ES-I3 (cell line): ENCODE measurements at regions not wholly inside any gene's neighbourhood (a gene's known extent, or its start where the extent isn't known, plus 50 kb on each side); places are given as distances from the start of the nearest gene placed in this dataset.

Source experiments
- H3K36me3 ChIP-seq: 2 replicates; pipeline ENCODE4 v1.6.1; 2013; ENCODE audit warnings: mild to moderate bottlenecking, low read length, control low read depth, moderate library complexity; ENCODE audit not compliant: insufficient read depth
- H3K4me1 ChIP-seq: 2 replicates; pipeline ENCODE4 v1.6.1; 2013; ENCODE audit warnings: mild to moderate bottlenecking, control low read depth, low read length; ENCODE audit not compliant: insufficient read depth
- H3K9ac ChIP-seq: 2 replicates; pipeline ENCODE4 v1.6.1; 2013; ENCODE audit warnings: low read depth, mild to moderate bottlenecking, low read length, moderate library complexity
- H3K9me3 ChIP-seq: 2 replicates; pipeline ENCODE4 v1.6.1; 2013; ENCODE audit warnings: mild to moderate bottlenecking, low read length, moderate library complexity; ENCODE audit not compliant: control insufficient read depth, insufficient read depth

DNA sequence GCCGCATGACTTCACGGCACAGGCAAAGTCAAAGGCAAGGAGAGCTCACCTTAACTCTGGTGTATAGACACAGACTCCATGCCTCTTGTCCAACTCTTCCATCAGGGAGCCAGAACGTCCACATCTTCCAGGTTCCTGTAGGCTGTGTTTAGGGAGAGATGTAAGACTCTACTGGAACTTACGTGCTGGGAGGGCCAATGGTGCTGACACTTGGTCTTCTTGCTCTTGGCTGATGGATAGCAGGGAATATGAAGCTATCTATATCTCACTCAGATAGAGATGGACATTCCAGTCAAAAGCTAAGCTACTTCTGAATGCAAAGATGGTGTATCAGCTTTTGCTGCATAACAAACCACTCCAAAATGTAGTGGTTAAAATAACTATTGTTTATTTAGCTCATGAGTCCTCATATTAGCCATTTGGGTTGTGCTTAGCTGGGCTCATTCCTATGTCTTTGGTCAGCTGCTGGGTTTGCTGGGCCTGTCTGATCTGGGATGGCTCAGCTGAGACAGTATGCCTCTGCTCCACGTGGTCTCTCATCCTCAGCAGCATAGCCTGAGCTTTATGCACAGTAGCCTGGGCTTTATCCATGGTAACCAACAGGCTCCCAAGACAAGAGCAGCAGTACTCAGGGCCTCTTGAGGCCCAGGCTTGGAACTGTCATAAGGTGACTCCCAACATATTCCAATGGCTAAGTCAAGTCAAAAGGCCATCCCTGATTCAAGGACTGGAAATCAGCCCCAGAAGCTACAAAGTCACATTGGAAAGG lies 111.6 kb downstream of the SNX5 start:
- Histone ChIP-seq H3K36me3 (no peaks in the 10 kb centered on the region), H3K9ac (no peak overlapping the region), H3K4me1 (peaks cover 9% of the 10 kb centered on the region; the same call in 1 of the 2 replicates), H3K9me3 (no peaks in the 10 kb centered on the region)

DNA sequence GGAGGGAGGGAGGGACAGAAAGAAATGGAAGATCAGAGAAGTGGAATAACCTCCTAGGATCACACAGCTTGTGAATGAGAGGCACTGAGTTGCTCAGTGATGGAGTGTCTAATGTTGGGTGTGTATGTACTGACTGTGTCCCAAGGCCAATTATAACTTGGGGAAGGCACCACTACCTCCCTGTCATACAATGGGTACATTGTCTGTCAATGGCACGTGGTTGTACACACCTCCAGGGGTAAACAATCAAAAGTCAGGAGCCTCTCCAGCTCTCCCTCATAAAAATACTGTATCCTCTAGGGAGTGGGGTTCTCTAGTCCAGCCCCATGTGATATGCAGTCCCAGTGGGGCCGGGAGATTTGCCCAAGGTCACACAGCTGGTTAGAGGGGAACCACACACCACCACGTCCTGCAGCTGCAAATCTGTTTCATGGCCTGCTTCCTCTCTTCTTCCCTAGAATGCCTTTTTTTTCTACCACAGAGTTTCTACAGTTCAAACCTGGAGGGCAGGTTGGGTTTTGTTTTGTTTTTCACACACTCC lies 112.5 kb downstream of the SNX5 start:
- Histone ChIP-seq H3K36me3 (no peaks in the 10 kb centered on the region), H3K9ac (no peak overlapping the region), H3K4me1 (peaks cover 9% of the 10 kb centered on the region; the same call in 1 of the 2 replicates), H3K9me3 (no peaks in the 10 kb centered on the region)

DNA sequence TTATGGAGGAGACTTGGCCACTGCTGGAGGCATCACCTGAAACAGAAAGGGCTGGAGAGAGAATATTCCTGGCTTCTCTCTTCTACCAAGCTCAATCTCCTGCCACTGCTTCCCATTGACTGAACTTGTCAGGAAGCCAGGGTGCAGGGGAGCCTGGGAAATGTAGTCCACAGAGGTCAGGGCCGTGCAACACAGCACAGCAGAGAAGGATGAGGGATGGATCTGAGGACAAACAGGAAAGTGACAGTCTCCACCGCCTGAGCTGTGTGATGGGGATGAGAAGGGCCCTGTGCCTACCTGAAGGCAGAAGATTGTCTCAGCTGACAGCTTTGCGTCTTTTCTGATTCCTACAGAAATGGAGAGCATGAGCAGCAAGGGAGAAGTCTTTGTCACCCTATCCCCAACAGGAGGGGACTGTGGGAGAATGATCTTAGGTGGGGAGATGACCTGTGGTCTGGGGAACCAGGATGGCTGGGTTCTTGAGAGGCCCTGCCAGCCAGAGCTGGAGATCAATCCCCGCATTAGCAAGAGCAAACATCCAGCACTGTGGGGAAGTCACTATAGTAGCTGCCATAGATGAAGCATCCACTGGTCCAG lies 114.2 kb downstream of the SNX5 start:
- H3K9me3 ChIP-seq: no peaks in the 10 kb centered on the region; the same call in 1 of the 2 replicates
- H3K36me3 ChIP-seq: no peaks in the 10 kb centered on the region
- H3K9ac ChIP-seq: no peak overlapping the region
- H3K4me1 ChIP-seq: peaks cover 11% of the 10 kb centered on the region; the same call in 1 of the 2 replicates

DNA sequence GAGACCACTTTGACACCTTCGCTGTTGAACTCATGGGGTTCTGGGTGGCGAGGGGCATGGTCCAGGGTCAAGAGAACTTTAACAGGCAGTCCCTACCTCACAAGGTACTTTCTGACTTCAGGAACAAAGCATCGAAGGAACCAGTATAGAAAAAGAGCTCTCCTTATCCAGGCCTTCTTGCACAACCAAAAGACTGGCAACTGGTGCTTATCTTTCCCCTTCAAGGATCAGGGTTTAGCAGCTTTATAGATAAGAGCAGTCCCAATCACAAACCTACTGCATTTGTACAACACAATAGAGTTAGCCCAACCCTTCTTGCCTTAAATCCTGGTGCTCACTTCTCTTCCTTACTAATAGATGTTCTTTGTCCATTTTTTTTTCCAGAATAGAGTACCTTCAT lies 116.3 kb downstream of the SNX5 start:
- H3K36me3 ChIP-seq: no peaks in the 10 kb centered on the region
- no peaks in the 10 kb centered on the region; the same call in 1 of the 2 replicates for H3K9me3 ChIP-seq
- H3K9ac ChIP-seq: no peak overlapping the region
- H3K4me1 ChIP-seq: 0 out of 2 replicates have a peak, but pooled peaks cover 7% of the 10 kb centered on the region

DNA sequence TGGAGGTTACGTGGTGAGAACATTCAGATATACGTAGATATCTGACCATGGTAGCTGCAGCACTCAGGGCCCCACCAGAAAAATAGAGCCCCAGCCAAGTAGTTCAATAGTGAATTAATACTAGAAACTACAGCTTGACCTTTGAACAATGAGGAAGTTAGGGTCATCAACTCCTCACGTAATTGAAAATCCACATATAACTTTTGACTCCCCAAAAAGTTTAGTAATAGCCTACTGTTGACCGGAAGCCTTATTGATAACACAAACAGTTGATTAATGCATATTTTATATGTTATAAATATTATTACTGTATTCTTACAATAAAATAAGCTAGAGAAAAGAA lies 117.9 kb downstream of the SNX5 start:
- H3K9ac ChIP-seq: no peak overlapping the region

DNA sequence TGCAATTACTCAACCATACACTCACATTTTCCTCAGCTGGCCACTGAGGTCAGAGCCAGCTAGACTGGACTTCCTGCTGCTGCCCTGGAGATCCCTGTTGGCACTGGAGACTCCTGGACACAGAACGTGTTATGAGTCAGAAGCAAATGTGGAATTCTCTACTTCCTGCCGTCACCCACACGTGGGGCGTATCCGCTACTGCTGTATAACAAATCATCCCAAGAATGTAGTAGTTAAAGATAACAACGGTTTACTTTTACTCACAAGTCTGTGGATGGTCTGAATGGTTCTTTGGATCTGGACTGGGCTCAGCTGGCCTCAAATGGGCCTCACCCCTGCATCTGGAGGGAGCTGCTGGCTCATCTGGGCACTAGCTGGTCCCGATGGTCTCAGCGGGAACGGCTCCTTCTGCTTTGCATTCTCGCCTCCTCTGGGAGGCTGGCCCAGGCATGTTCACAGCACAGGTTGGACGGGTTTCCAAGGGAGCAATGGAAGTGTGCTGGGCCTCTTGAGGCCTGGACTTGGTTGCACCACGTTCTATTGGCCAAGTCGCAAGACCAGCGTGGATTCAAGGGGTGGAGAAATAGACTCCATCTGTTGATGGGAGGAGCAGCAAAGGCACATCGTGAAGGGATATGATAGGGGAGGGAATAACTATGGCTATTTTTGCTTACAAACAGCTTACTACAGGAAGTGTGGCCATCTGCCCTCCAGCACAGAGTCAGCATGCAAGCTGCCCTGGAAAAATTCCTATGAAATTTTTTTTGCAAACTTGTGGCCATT lies 118.5 kb downstream of the SNX5 start:
- 0 out of 2 replicates have a peak, but pooled peaks cover 7% of the 10 kb centered on the region for H3K4me1 ChIP-seq
- no peaks in the 10 kb centered on the region; the same call in 1 of the 2 replicates for H3K9me3 ChIP-seq
- H3K36me3 ChIP-seq: no peaks in the 10 kb centered on the region
- H3K9ac ChIP-seq: no peak overlapping the region

More for the DNA sequence above, 117.9 kb downstream of the SNX5 start:
- Histone ChIP-seq H3K4me1 (0 out of 2 replicates have a peak, but pooled peaks cover 7% of the 10 kb centered on the region), H3K9me3 (no peaks in the 10 kb centered on the region; the same call in 1 of the 2 replicates), H3K36me3 (no peaks in the 10 kb centered on the region)

DNA sequence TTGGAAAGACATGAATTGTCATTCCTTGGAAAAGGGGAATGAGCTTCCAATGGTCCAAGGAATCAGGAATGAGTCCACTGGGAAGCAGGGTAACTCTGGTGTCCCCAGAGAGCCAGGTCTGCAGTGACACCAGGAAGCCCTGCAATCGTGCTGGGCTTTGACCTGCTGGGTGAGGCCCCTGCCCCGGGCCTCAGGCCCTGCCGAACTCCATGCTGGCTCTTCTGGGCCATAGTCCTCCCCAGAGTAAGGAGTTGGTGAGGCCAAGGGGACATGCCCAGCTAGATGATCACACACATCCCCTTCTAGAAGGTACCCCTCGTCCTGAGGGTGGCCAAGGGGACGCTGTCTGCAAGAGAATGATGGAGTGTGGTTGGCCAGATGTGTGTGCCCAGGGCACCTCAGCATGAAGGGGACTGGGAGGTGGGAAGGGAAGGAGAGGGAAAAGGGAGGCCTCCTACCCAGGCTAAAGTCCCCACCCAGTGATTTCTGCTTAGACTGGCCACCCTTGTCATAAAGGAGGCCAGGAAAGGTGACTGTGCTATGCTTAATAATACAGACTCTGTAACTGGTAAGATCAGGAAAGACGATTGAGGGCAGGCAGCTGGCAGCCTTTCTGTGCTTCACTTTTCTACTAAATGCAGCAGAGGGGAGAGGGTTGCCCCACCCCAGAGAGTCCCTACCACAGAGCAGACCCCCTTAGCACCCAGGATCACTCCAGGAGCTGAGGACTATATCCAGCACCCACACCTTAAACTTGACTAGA lies 119.3 kb downstream of the SNX5 start:
- Histone ChIP-seq H3K9me3 (no peaks in the 10 kb centered on the region; the same call in 1 of the 2 replicates), H3K4me1 (0 out of 2 replicates have a peak, but pooled peaks cover 7% of the 10 kb centered on the region), H3K36me3 (no peaks in the 10 kb centered on the region), H3K9ac (no peak overlapping the region)

DNA sequence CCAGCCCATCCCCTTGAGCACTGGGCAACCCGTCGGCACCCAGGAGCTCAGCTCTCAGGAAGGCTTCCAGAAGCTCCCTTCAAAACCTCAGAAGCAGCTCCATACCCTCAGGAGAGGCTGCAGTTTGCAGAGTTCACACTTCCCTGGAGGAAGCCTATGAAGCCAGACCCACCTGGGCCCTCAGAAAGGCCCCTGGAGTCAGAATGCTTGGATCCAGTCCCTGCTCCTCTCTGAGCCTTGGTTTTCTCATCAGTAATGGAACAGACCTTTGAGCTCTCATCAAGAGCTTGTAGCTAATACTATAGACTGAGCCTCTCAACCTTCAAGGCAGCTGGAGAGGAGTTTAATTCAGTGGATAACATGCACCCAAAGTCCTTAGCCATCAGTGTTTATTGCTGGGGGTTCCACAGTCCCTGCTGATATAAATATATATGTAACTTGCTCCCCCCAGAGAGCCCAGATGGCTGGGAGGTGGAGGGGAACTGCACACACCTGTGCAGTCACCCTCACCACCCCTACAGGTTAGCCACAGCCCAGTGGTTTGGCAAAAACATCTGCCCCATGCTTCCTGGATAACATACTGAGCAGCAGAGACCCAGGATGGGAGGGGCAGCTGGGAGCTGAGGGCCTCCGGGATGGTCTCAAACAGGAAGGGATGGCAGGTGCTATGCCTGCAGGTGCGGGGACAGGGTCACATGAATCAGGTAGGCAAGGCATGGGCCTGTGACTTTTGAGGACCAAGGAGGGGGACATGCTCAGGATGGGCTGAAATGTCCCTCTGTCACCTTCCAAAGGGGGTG lies 120.1 kb downstream of the SNX5 start:
- Histone ChIP-seq H3K9ac (no peak overlapping the region), H3K4me1 (0 out of 2 replicates have a peak, but pooled peaks cover 5% of the 10 kb centered on the region), H3K36me3 (no peaks in the 10 kb centered on the region), H3K9me3 (no peaks in the 10 kb centered on the region; the same call in 1 of the 2 replicates)

DNA sequence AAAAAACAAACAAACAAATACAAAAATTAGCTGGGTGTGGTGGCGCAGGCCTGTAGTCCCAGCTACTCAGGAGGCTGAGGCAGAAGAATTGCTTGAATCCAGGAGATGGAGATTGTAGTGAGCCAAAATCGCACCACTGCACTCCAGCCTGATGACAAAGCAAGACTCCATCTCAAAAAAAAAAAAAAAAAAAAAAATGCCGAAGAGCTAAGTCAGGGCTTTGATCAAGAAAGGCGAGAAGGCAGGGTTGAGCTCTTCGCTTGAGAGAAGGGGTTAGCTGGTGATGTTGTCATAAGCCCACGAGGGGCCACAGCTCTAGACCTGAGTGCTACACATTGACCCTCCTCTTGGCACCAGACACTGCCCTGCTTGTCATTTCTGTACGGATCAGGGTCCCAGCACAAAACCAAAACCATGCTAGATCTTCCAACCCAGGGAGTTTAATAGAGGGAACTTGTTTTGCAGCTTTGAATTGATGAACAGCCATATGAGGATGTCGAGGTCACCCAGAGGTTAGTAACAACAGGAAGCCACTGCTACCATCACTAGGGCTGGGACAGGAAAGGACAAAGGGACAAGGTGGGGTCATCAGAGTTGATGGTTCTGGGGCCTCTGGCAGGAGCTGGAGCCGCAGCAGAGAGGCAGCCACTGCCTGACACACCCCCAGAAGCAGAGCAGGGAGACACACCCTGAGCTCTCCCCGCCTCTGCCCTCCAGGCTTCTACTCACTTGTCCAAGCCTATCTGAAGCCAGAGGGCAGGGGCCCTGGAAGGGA lies 122.7 kb downstream of the SNX5 start:
- Histone ChIP-seq H3K36me3 (no peaks in the 10 kb centered on the region), H3K9ac (no peak overlapping the region), H3K4me1 (0 out of 2 replicates have a peak, but pooled peaks cover 3% of the 10 kb centered on the region), H3K9me3 (no peaks in the 10 kb centered on the region; the same call in 1 of the 2 replicates)

DNA sequence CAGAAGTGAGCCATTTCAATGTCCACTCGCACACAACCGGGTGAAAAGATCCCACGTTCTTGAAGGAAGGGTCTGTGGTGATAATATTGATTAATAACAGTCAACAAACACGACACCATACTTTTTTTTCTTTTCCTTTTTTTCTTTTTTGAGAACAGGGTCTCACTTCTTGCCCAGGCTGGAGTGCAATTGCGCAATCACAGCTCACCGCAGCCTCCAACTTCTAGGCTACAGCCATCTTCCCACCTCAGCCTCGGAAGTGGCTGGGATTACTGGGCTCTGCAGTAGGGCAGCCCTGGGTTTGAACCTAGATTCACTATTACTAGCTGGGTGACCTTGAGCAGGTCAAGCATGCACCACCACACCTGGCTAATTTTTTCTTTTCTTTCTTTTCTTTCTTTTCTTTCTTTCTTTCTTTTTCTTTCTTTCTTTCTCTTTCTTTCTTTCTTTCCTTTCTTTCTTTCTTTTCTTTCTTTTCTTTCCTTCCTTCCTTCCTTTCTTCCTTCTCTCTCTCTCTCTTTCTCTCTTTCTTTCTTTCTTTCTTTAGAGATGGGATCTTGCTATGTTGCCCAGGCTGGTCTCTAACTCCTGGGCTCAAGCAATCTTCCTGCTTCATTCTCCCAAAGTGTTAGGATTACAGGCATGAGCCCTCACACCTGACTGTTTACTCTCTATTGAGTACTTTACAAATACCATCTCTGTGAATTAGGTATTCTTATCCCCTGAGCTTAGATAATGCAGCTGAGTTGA lies 123.9 kb downstream of the SNX5 start:
- Histone ChIP-seq H3K4me1 (no peaks in the 10 kb centered on the region), H3K9me3 (no peaks in the 10 kb centered on the region), H3K9ac (no peak overlapping the region), H3K36me3 (no peaks in the 10 kb centered on the region)

DNA sequence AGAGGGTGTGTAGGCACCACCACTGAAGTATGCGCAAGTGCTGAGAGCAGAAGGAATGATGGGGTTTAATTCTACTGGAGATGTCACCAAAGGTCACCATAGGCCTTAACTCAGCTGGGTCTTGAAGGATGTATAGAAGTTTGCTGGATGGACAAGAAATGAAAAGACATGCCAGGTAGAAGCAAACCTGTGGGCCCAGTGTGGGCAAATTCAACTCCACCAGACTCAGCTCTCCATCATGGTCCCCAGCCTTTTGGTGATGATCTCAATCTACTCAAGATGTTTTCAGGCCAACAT lies 124.5 kb downstream of the SNX5 start:
- Histone ChIP-seq H3K9ac (no peak overlapping the region), H3K4me1 (no peaks in the 10 kb centered on the region), H3K36me3 (no peaks in the 10 kb centered on the region), H3K9me3 (no peaks in the 10 kb centered on the region)
